SK-MEL-5 (cell line): ENCODE measurements at regions not wholly inside any gene's neighbourhood (a gene's known extent, or its start where the extent isn't known, plus 50 kb on each side); places are given as distances from the start of the nearest gene placed in this dataset.

Experiments
- DNase-seq: peaks from one replicate; pipeline ENCODE4 v3.0.0-alpha.2; 2016; ENCODE audit warnings: low read depth, low spot score
- in situ Hi-C: cut with HindIII; loops from 2 replicates; pipeline ENCODE4 v1.10.0; 2016; ENCODE audit warnings: low sequenced_read_pairs, high pct_unique_total_duplicates, low pct_unique_long_range_greater_than_20kb

DNA sequence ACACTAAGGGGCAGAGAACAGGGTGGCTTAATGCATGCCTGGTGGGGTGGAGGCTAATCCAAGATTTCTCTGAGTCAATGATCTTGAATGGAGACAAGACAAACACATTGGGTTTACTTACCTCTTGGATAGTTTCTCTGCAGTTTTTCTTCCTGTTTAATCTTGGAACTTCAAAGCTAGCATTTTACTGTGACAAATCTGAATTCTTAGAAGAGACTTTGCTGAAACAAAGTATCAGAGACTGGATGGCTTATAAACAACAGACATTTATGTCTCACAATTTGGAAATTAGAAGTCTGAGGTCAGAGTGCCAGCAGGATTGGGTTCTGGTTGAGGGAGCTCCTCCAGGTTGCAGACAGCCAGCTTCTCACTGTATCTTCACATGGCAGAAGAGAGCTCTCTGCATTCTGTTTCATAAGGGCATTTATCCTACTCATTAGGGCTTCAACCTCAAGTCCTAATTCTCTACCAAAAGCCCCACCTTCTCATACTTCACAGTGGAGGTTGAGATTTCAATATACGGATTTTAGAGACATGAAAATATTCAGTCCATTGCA lies 921.8 kb downstream of the VRK1 start:
- no peak for DNase-seq
- in situ Hi-C loops, result no loop called here

GRCh38 chr14:97719931-97720330 lies 922.7 kb downstream of the VRK1 start:
- no peak for DNase-seq
- in situ Hi-C loops, result no loop called here

DNA sequence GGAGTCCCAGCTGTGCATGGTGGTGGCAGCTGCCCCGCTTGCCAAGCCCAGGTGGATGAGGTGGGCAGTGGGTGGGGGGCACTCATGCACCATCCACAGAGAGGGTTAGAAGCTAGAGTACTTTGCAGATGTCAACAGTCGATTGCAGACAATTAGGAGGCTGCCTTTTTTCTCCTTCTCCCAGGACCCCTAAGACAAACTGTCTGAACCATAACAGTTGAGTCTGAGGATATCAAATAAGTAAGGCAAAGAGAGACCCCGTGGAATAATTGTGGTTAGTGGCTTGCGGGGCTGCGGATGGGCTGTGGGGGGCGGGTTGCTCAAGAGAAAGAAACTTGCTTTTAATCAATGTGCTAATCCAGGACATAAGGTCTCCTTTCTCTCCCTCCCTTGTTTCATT lies 926.2 kb downstream of the VRK1 start:
- DNase-seq, result no peak
- in situ Hi-C loops, result no loop called here

GRCh38 chr14:97723819-97724218 lies 926.6 kb downstream of the VRK1 start:
- in situ Hi-C loops, result no loop called here
- no peak for DNase-seq

DNA sequence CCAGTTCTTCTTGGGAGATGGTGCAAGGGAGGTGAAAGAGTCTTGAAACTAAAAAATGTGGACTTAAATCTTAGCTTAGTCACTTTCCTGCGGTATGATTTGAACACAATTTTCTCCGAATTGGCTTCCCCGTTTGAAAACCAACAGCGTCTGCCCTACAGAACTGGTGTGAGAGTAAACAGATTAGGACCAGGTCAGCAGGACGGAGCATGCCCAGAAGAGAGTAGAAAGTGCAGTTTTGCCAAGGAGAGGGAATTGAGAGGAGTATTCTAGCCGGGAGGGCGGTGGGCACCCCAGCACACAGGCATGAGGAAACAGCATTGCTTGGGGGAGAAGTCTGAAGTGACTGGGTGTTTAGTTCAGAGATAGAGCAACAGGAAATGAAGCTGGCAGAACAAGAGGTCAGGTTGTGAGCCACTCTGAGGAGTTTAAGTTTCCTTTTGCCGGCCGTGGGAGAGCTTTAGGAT lies 927.1 kb downstream of the VRK1 start:
- no peak for DNase-seq
- in situ Hi-C loops, result no loop called here

GRCh38 chr14:97726676-97727075 lies 929.5 kb downstream of the VRK1 start:
- in situ Hi-C loops, result no loop called here
- no peak for DNase-seq

- DNase-seq, result no peak
- in situ Hi-C loops, result no loop called here
Observed at GRCh38 chr14:97730706-97731105, 933.5 kb downstream of the VRK1 start.

DNA sequence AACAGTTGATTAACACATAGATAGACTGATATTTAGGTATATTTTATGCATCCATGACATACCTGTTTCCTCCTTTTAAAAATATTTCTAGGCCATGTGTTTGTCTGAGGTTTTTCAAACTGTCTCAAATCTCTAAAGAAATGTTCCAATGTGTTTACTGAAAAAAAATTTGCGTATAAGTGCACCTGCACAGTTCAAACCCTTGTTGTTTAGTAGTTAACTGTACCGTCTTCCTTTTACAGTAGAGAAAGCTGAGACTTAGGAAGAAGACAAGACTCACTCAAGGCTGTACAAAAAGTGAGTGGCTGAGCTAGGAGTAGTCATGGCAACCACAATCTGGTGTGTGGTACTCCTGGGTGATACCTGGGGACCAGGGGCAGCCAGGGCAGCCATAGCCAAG lies 934.6 kb downstream of the VRK1 start:
- no peak for DNase-seq
- in situ Hi-C loops, result no loop called here

DNA sequence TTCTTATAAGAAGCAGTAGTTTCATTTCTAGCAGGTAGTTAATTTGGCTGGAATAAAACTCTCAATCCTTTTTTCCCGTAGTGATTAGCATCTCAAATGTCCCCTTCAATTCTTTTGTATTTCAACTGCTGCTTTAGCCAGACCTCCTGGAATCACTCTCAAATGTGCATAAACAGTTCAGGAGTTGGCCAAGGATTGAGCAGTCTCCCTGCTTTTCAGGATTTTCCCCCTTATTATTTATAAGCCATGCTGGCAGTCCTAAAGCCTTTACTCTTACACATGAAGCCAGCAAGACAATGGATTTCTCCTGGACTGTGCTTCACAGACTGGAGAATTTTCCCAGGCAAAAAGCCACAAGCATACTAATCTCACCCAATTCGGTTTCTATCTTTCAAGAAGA lies 950.1 kb downstream of the VRK1 start:
- no peak for DNase-seq
- in situ Hi-C loops, result no loop called here

DNA sequence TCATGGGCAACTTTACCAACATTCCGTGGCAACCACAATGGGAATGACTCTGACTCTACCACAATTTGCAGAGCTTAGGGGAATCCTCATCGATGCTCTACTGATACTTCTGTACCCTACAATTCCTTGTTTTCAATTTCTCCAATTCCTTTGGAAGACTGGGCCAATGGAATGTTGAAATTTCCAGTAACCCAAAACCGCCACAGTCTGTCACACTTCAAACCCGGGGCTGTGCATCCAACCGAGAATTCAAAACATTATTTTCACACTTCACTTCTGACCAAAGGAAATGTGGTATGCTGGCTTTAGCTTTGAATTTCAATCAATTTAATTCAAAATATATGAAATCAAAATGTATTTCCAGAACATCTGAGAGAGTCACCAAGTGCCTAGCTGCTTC lies 951.4 kb downstream of the VRK1 start:
- in situ Hi-C loops, result no loop called here
- DNase-seq, result no peak

GRCh38 chr14:97757491-97757890 lies 960.3 kb downstream of the VRK1 start:
- DNase-seq, result no peak

GRCh38 chr14:97760050-97760449 lies 962.9 kb downstream of the VRK1 start:
- in situ Hi-C loops, result no loop called here

More at GRCh38 chr14:97757491-97757890, 960.3 kb downstream of the VRK1 start:
- in situ Hi-C loops, result no loop called here

GRCh38 chr14:97762386-97762785 lies 965.2 kb downstream of the VRK1 start:
- no peak for DNase-seq
- in situ Hi-C loops, result no loop called here

More at GRCh38 chr14:97760050-97760449, 962.9 kb downstream of the VRK1 start:
- no peak for DNase-seq

DNA sequence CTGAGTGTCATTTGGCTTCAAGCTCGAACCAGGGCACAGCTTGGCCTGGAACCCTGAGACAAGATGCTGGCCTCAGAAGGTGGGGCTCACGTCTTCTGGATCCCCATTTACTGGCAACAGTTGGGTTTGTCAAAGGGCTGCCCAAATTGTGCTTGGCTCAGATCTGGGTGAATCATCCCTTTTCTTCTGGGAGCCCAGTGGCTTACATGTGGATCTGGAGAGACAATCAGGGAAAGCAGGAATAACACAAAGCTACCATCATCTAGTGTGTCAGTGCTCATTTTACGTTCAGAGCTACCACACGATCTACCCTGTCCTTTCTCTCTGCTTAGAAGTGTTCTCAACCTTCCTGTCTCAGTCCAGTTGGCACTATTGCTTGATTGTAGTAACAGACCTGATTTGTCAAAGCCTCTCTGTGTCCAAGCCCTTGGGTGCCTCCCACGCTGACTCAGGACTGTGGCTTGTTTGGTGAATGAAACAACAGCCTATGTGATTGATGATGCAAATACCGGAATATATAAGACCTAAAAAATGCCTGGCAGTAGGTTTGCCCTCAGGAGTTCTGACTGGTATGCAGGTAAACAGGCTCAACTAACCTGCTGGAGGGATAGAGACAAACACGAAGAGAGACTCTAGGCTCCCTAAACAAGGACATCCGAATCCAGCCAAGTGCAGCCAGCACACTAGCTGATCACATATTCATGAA lies 974.3 kb downstream of the VRK1 start:
- no peak for DNase-seq
- in situ Hi-C loops, result no loop called here

GRCh38 chr14:97773598-97773997 lies 976.4 kb downstream of the VRK1 start:
- no peak for DNase-seq
- in situ Hi-C loops, result no loop called here

DNA sequence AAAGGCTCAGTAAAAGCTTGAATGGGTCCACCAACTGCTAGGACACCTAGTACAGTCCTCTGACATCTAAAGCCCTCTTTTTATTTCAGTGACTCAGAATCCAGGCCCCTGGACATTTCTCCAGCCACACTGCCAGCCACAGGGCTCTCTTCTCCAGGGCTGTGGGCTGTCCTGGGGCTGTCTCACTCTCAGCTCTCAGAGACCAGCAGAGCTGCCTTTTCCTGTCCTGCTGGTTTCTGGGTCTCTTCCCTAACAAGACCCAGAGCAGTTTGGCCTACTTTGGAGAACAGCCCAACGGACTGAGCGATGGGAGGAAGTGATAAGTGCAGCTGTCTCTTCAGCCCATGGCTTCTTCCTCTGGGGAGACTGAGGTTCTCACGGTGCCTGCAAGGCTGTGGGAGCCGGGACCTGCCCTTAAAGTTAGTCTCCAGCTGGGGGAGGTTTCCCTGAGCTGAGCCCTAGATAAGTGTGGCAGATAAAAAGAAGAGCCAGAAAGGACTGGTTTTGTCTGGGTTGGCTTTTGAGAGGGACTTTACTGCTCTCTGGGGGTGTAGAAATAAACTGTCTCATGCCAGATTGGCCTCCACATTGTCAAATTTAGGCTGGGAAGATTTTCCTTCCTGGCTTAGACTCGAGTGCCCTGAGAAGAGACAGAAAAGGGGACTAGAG lies 979.8 kb downstream of the VRK1 start:
- in situ Hi-C loops, result no loop called here
- no peak for DNase-seq

DNA sequence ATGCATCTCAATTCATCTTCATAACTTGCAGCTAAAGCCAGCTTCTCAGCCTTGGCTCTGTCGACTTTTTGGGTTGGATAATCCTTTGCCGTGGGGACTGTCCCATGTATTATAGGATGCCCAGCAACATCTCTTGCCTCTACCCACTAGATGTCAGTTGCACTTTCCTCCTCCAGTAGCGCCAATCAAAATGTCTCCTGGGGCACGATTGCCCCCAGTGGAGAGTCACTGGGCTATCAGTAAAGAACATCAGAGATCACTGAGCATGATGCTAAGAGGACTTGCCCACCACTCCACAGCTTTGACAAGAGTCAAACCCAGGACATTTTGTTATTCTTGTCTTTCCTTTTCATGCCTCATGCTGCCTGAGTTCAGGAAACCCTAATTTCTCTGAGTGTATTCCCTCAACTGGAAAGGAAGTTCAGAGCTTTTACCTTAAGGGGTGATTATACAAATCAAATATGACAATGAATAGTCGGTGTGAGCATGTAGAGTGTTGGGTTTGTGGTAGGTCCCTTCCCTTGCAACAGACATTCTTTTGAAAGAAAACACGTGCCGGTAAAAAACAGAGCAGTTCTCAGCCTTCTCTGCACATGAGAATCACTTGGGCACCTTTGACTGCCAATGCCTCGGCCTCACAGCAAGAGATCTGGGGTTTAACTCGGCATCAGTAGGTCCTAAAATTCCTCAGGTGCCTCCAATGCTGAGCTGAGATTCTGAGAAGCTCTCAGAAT lies 980.6 kb downstream of the VRK1 start:
- DNase-seq, result no peak
- in situ Hi-C loops, result no loop called here

GRCh38 chr14:97779140-97779539 lies 982.0 kb downstream of the VRK1 start:
- in situ Hi-C loops, result no loop called here

More at GRCh38 chr14:97779140-97779539, 982.0 kb downstream of the VRK1 start:
- DNase-seq, result no peak
